ENCODE measurements at regions not wholly inside any gene's neighbourhood (a gene's known extent, or its start where the extent isn't known, plus 50 kb on each side); places are given as distances from the start of the nearest gene placed in this dataset.

- no peak for TF ChIP-seq CTCF (conservative IDR thresholded peaks at IDR 0.05)
- TF ChIP-seq ZFX (IDR thresholded peaks at IDR 0.05), result no peak
These were observed 587.3 kb downstream of the SEMA5A start for GRCh38 chr5:8958602-8959001.

All from C4-2B (cell line).